ENCODE measurements at regions not wholly inside any gene's neighbourhood (a gene's known extent, or its start where the extent isn't known, plus 50 kb on each side); places are given as distances from the start of the nearest gene placed in this dataset.

DNA sequence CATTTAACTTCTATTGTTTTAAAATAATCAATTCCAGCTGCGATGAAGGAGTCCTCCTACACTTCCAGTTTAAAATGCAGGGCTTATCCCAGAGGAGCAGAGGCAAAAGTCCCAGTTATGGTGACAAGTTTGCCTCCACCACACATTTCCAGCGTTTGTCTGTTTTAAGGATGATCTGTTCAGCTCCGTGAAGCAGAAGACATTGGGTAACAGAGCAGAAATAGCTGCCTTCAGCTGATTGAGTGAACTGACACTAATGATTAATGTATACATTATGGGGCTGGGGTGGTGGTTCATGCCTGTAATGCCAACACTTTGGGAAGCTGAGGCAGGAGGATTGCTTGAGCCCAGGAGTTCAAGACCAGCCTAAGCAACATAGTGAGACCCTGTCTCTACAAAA lies 127.6 kb downstream of the HSD17B3 start:
- no peaks in the 10 kb centered on the region for H3K4me1 ChIP-seq (ENCODE audit: control insufficient read depth, low read length)

DNA sequence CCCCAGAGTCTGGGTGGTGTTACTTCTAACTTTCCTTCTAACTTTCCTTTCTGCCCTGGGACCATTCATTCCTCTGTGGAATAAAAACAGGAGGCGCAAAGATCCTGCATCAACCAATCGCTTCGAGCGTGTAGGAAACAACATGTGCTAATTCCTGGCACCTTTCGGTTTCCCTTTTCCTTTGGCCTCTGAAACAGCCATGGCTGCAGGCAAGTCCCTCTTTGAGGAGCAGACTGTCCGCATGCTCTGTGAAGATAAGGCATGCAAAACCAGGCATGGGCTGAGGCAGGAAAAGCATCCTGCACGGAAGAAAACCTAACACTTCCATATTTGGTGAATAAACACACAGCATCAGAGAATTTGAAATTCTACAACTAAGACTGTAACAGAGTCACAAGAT lies 128.3 kb downstream of the HSD17B3 start:
- H3K9me2 ChIP-seq (replicated peaks; ENCODE audit: control insufficient read depth, low read length), result no peaks in the 10 kb centered on the region
- H3K79me2 ChIP-seq (ENCODE audit: control insufficient read depth, low read length), result no peaks in the 10 kb centered on the region
- no peaks in the 10 kb centered on the region for H3K9me3 ChIP-seq (ENCODE audit: control insufficient read depth, insufficient read depth, low read length)
- no peak overlapping the region for H3K4me3 ChIP-seq (ENCODE audit: low read length)
- no peaks in the 10 kb centered on the region for H3F3A ChIP-seq (ENCODE audit: control insufficient read depth, insufficient read depth)
- no peak overlapping the region for H3K27ac ChIP-seq (ENCODE audit: low read depth, low read length)
- no peaks in the 10 kb centered on the region for H4K20me1 ChIP-seq (ENCODE audit: control insufficient read depth, insufficient read depth, low read depth, low read length)
- no peaks in the 10 kb centered on the region for H3K4me1 ChIP-seq (ENCODE audit: control insufficient read depth, low read length)
- no peak for TF ChIP-seq EZH2phosphoT487 (IDR thresholded peaks at IDR 0.05; ENCODE audit: borderline replicate concordance, low read length)
- TF ChIP-seq, protein P1, sequence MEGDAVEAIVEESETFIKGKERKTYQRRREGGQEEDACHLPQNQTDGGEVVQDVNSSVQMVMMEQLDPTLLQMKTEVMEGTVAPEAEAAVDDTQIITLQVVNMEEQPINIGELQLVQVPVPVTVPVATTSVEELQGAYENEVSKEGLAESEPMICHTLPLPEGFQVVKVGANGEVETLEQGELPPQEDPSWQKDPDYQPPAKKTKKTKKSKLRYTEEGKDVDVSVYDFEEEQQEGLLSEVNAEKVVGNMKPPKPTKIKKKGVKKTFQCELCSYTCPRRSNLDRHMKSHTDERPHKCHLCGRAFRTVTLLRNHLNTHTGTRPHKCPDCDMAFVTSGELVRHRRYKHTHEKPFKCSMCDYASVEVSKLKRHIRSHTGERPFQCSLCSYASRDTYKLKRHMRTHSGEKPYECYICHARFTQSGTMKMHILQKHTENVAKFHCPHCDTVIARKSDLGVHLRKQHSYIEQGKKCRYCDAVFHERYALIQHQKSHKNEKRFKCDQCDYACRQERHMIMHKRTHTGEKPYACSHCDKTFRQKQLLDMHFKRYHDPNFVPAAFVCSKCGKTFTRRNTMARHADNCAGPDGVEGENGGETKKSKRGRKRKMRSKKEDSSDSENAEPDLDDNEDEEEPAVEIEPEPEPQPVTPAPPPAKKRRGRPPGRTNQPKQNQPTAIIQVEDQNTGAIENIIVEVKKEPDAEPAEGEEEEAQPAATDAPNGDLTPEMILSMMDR (IDR thresholded peaks at IDR 0.05; ENCODE audit: low read depth, low read length, poor library complexity, severe bottlenecking), result no peak
- H3K27me3 ChIP-seq (ENCODE audit: control insufficient read depth, low read length), result no peaks in the 10 kb centered on the region
- no peaks in the 10 kb centered on the region for H3K36me3 ChIP-seq (ENCODE audit: control insufficient read depth, low read length)
- H3K4me2 ChIP-seq (ENCODE audit: low read length), result no peak overlapping the region

More for the DNA sequence above, 127.6 kb downstream of the HSD17B3 start:
- H3K4me3 ChIP-seq (ENCODE audit: low read length), result no peak overlapping the region
- H3K27ac ChIP-seq (ENCODE audit: low read depth, low read length), result no peak overlapping the region
- no peaks in the 10 kb centered on the region for H3K36me3 ChIP-seq (ENCODE audit: control insufficient read depth, low read length)
- H3F3A ChIP-seq (ENCODE audit: control insufficient read depth, insufficient read depth), result no peaks in the 10 kb centered on the region
- H3K27me3 ChIP-seq (ENCODE audit: control insufficient read depth, low read length), result no peaks in the 10 kb centered on the region
- no peak overlapping the region for H3K4me2 ChIP-seq (ENCODE audit: low read length)
- no peaks in the 10 kb centered on the region for H4K20me1 ChIP-seq (ENCODE audit: control insufficient read depth, insufficient read depth, low read depth, low read length)
- H3K79me2 ChIP-seq (ENCODE audit: control insufficient read depth, low read length), result no peaks in the 10 kb centered on the region
- TF ChIP-seq, protein P1 (IDR thresholded peaks at IDR 0.05; ENCODE audit: low read depth, low read length, poor library complexity, severe bottlenecking), result no peak
- TF ChIP-seq EZH2phosphoT487 (IDR thresholded peaks at IDR 0.05; ENCODE audit: borderline replicate concordance, low read length), result no peak
- no peaks in the 10 kb centered on the region for H3K9me3 ChIP-seq (ENCODE audit: control insufficient read depth, insufficient read depth, low read length)
- H3K9me2 ChIP-seq (replicated peaks; ENCODE audit: control insufficient read depth, low read length), result no peaks in the 10 kb centered on the region

DNA sequence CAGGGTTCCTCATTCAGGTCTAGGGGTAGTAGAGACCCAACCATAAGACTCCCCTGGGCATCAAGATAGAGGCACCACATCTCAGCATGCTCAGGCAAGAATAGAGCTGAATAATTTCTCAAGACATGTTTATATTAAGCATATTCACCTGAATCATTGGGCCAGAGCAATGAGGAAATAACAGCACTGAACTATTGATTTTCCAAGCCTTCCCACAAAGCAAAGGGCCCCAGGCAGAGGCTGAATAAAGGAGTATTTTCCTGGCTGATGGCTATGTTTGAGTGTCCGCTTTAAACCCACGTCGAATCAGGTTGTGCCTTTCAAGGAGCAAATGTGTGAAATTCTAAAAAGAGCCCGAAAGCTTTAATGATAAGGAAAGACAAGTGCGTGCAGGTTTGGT lies 129.2 kb downstream of the HSD17B3 start:
- Histone ChIP-seq H3K4me1 (ENCODE audit: control insufficient read depth, low read length) (no peaks in the 10 kb centered on the region), H3K4me3 (ENCODE audit: low read length) (no peak overlapping the region)
- no peak for TF ChIP-seq EZH2phosphoT487 (IDR thresholded peaks at IDR 0.05; ENCODE audit: borderline replicate concordance, low read length)
- TF ChIP-seq, protein P1 (IDR thresholded peaks at IDR 0.05; ENCODE audit: low read depth, low read length, poor library complexity, severe bottlenecking), result no peak

DNA sequence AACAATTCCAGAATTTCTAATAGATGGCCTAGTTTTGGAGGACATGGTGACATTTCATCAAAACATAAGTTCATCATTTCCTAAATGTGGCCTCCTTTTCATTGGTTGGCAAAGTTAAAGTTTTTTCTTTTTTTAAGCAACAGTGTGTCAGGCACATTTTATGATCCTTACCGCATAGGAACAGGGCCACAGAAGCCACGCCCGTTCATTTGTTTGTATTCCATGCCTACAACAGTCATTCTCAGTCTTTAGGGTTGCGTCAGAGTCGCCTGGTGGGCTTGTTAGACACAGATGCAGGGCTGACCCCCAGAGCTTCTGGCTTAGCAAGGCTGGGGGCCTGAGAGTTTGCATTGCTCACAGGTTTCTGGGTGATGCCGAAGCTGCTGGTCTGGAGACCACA lies 130.2 kb downstream of the HSD17B3 start:
- Histone ChIP-seq H3F3A (ENCODE audit: control insufficient read depth, insufficient read depth) (no peaks in the 10 kb centered on the region), H3K4me3 (ENCODE audit: low read length) (no peak overlapping the region), H4K20me1 (ENCODE audit: control insufficient read depth, insufficient read depth, low read depth, low read length) (no peaks in the 10 kb centered on the region), H3K4me1 (ENCODE audit: control insufficient read depth, low read length) (no peaks in the 10 kb centered on the region), H3K27ac (ENCODE audit: low read depth, low read length) (no peak overlapping the region), H3K4me2 (ENCODE audit: low read length) (no peak overlapping the region), H3K79me2 (ENCODE audit: control insufficient read depth, low read length) (no peaks in the 10 kb centered on the region), H3K9me3 (ENCODE audit: control insufficient read depth, insufficient read depth, low read length) (no peaks in the 10 kb centered on the region), H3K36me3 (ENCODE audit: control insufficient read depth, low read length) (no peaks in the 10 kb centered on the region), H3K27me3 (ENCODE audit: control insufficient read depth, low read length) (no peaks in the 10 kb centered on the region), H3K9me2 (replicated peaks; ENCODE audit: control insufficient read depth, low read length) (no peaks in the 10 kb centered on the region)
- TF ChIP-seq EZH2phosphoT487 (IDR thresholded peaks at IDR 0.05; ENCODE audit: borderline replicate concordance, low read length), result no peak
- TF ChIP-seq, protein P1 (IDR thresholded peaks at IDR 0.05; ENCODE audit: low read depth, low read length, poor library complexity, severe bottlenecking), result no peak

More for the DNA sequence above, 129.2 kb downstream of the HSD17B3 start:
- Histone ChIP-seq H3K79me2 (ENCODE audit: control insufficient read depth, low read length) (no peaks in the 10 kb centered on the region), H4K20me1 (ENCODE audit: control insufficient read depth, insufficient read depth, low read depth, low read length) (no peaks in the 10 kb centered on the region), H3K27ac (ENCODE audit: low read depth, low read length) (no peak overlapping the region), H3F3A (ENCODE audit: control insufficient read depth, insufficient read depth) (no peaks in the 10 kb centered on the region), H3K9me3 (ENCODE audit: control insufficient read depth, insufficient read depth, low read length) (no peaks in the 10 kb centered on the region), H3K9me2 (replicated peaks; ENCODE audit: control insufficient read depth, low read length) (no peaks in the 10 kb centered on the region), H3K4me2 (ENCODE audit: low read length) (no peak overlapping the region), H3K36me3 (ENCODE audit: control insufficient read depth, low read length) (no peaks in the 10 kb centered on the region), H3K27me3 (ENCODE audit: control insufficient read depth, low read length) (no peaks in the 10 kb centered on the region)

All from DOHH2 (cell line).